ENCODE measurements at regions not wholly inside any gene's neighbourhood (a gene's known extent, or its start where the extent isn't known, plus 50 kb on each side); places are given as distances from the start of the nearest gene placed in this dataset.
"Not testable (repeated sequence)": the region's sequence is repeated elsewhere in the genome, so short reads cannot be mapped to it uniquely, and the experiment has no call there.

GRCh38 chr2:239736358-239737143, 288.6 kb downstream of the NDUFA10 start:
- DNase-seq: no peak

GRCh38 chr2:239735829-239736357, 289.2 kb downstream of the NDUFA10 start:
- no peak for DNase-seq

DNA sequence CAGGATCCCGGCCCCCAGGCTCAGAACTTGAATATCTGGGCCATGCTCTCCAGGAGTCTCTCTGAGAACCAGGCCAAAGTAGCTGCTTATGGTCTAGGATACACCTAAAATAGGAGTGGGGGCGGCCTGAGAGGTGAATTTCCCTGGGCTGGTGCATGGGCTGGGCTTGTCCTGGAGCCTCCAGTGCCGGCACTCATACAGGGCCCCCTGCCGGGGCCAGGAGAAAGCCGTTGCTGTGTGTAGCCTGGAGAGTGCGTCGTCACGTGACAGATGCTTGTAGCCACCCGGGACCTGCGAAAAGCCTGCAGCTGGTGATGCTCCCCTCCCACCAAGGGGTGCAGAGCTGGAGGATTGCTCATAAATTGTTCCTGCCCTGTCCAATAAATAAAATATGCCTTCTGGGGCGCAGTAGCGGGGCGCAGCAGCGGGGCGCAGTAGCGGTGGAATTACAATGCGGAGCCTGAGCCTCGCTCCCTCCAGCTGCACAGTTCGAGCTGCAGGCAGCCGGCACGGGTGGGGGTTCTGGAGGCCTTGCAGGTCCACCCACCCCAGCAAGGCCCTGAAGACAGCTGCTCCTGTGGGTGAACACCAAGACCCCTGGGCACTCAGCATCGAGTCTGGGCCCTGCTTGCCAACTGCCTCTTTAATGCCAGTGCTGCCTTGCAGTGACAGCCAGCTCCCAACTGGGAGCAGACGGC, 289.9 kb downstream of the NDUFA10 start:
- no peak for DNase-seq

- DNase-seq: no peak
Measured at GRCh38 chr2:239734436-239735005, 290.6 kb downstream of the NDUFA10 start.

GRCh38 chr2:239732666-239733010, 292.5 kb downstream of the NDUFA10 start:
- DNase-seq: no peak

GRCh38 chr2:239731998-239732665, 293.0 kb downstream of the NDUFA10 start:
- DNase-seq: no peak

DNA sequence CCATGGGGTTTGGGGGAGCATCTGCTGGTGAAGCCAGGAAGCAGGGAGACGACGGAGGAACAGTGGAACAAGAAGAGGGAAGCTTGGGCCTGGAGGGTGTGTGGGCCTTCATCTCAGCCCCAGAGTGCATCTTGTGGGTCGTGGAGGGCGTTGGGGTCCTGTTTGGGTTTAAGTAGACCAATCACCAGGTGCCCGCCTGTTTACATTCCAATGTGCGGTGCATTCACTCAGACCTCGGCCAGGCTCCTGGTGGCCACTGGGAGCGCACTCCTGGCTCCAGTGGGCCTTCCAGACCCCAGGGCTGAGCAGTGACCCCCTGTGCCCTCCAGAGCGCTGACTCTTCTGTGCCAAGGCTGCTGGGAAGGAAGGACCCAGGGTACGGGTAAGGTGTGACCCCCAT, 293.7 kb downstream of the NDUFA10 start:
- DNase-seq: no peak

DNA sequence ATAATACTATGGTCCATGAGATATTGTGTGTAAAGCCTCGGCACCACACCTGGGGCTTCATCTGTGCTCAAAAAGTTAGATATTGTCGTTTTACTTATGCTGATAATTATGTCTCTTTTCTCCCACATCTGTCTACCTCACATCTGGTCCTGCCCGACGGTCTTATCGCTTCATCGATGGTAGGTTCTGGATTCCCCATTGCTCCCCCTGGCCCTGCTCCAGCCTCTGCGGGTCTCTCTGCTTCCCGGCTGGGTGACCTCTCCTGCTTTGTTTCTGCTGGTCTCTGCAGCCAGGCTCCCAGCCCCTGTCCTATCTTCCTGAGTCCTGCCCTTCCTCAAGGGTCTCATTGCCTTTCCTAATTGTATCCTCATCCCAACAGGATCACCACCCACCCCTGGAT, 294.2 kb downstream of the NDUFA10 start:
- no peak for DNase-seq

DNA sequence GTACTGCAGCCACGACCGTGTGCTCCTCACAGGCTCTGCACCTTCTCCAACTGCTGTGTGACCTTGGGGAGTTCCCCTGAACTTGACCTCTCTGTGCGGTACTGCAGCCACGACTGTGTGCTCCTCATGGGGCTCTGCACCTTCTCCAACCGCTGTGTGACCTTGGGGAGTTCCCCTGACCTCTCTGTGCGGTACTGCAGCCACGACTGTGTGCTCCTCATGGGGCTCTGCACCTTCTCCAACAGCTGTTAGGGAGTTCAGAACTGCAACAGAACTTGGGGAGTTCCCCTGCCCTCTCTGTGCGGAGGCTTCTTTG, 294.6 kb downstream of the NDUFA10 start:
- not testable (repeated sequence) for DNase-seq

DNA sequence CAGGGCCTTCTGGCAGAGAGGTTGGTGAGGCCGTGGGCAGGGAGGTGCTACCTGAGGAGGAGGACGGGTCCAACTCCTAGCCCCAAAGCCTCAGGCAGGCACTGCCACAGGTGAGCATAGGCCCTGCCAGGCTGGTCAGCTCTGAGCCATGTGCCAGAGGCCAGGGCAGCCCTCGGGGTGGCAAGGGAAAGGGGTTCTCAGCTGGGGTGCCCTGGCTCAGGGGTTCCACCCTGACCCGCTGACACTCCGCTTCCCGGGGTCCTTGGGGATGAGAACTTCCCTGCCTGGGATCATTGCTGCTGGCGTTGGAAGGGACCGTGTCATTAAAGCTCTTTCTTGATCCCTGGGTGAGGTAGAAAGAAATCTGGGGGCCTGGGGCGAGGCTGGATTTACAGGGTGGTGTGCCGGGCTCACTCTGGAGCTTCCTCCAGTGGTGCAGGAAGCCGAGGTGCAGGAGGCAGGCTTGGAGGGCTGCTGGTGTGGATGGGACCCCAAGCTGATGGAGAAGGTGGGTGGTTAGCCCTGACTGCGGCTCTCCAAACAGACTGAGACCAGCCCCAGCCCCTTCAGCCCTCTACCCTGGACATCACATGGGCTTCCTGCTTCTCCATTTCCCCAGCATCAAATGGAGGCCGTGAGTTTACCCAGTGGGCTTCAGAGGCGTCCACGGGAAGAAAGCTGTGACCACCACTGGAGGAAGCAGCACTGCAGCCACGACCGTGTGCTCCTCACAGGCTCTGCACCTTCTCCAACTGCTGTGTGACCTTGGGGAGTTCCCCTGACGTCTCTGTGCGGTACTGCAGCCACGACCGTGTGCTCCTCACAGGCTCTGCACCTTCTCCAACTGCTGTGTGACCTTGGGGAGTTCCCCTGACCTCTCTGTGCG, 295.2 kb downstream of the NDUFA10 start:
- peak in 1 of 2 donors; percentile 6 for DNase-seq

DNA sequence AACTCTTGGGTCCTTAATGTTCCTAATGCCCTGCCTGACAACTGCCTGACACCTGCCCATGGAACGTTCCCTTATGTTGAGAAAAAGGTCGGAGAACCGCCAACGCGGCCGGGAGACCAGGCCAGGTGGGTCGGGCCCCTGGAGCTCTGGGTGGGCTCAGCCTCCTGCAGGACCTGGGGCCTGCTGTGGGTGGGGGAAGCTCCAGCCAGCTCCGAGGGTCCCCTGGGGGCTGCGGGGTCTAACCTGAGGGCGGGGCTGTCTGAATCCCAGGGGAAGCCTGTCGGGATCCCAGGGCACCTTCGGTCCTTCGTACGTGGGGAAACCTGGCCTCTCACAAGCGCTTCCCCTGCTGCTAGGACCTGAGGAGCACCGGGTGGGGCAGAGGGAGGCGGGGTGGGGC, 296.0 kb downstream of the NDUFA10 start:
- DNase-seq: no peak

DNA sequence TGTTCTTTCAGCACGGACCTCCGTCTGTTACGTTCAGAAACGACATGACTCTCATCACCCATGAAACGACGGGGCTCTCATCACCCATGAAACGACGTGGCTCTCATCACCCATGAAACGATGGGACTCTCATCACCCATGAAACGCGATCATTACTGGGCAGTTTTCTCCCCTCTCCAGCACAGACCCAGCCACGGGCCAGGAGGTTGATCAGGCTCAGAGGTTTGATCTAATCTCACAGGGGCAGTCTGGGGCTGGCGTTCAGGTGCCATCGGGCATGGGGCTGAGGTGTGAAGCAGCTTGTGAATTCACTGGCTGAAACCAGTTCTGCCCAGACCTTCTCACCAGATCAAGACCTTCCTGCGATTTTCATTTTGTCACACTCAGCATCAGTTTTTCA, 296.4 kb downstream of the NDUFA10 start:
- no peak for DNase-seq

DNA sequence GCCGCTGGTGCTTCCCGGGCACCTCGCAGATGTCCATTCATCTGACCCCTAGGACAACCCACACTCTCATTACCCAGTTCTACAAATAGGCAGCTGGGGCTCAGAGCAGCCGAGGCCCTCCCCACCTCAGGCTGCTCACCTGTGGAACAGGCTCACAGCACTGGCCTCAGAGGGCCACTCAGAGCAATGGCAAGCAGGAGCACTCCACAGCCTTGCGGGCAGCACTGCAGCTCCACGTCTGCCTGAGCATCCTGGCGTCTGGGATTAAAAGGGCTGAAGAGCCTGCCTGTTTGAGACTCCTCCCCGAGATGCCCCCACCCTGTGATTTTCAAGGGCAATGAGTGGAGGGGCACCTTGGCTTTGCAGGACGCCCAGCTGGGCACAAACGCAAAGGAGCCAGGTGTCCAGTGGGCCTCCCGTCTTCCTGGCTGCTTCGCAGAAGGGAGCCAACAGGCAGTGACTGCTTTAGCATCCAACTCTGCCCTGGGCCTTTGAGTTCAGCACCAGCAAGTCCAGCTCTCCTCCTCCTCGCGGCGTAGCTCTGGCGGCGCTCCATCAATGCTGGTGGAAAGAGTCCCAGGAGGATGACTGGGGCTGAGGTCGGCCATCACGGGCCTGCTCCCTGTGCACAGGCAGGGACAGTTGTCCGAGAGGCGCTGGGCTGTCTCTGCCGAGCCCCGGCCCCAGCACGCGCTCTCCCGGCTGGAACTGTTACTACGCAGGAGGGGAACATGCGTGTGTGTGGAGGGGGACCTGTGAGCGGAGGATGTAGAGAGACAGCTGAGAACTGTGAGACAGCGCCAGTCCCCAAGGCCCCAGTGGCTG, 297.2 kb downstream of the NDUFA10 start:
- no peak for DNase-seq

DNA sequence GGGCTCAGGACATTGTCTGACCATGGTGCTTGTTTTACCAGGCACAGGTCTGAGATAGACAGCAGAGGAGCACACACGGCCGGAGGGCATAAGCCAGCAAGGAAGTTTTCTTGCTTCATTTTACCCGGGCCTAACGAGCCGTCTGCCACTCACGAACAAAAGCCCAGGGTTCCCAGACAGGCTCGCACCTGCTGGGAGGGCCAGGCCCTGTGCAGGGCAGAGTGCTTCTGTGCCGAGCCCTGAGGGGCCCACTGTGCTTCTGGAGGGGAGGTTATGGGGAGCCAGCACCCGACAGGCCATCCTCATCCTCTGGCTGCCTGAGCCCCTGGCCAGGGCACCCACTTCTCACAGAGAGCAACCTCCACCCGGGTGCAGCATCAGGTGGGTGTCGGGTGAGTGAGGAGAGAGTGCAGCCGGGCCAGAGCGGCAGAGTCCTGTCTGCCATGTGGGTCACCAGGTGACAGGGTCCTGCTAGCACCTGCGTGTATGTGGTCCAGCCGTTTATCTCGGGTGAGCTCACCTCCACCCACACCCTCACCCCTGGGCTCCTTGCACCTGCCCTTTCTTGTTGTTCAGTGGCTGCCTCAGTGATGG, 297.9 kb downstream of the NDUFA10 start:
- no peak for DNase-seq

- DNase-seq: no peak
Measured at GRCh38 chr2:239726631-239727181, 298.4 kb downstream of the NDUFA10 start.

GRCh38 chr2:239726091-239726591, 299.0 kb downstream of the NDUFA10 start:
- DNase-seq: no peak

- DNase-seq: peak in 1 of 2 donors; percentile 8
Measured at GRCh38 chr2:239725551-239725890, 299.6 kb downstream of the NDUFA10 start.

DNA sequence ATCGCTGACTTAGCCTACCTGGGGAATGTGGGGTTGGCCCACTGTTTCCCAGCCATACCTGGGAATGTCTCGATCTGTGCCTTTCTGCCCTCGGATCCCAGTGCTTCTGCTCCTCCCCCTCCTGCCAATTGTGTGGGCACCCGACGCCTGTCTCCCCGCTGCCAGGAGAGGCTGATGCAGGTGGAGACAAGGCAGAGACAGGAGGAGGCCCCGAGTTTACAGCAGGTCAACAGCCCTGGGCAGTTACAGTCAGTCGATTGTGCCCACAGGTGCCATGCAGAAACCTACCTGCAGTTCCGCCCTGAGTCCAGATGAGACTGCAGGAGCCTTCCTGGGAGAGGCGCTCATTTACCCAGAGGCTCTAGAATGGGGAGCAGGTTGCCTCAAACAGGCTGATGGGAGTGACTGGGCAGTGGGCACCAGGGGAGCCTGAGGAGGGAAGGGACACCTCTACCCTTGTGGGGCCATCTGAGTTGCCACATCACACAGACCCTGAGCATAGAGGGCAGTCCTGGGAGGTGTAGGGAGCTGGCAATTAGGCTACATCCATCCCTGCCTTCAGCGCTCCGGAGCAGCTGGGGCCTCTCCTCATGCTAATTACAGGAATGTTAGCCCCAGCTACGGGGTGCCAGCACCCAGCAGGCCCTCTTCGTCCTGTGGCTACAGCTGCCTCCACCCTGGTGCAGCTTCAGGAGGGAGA, 300.1 kb downstream of the NDUFA10 start:
- peak in 1 of 2 donors; percentile 3 for DNase-seq

DNA sequence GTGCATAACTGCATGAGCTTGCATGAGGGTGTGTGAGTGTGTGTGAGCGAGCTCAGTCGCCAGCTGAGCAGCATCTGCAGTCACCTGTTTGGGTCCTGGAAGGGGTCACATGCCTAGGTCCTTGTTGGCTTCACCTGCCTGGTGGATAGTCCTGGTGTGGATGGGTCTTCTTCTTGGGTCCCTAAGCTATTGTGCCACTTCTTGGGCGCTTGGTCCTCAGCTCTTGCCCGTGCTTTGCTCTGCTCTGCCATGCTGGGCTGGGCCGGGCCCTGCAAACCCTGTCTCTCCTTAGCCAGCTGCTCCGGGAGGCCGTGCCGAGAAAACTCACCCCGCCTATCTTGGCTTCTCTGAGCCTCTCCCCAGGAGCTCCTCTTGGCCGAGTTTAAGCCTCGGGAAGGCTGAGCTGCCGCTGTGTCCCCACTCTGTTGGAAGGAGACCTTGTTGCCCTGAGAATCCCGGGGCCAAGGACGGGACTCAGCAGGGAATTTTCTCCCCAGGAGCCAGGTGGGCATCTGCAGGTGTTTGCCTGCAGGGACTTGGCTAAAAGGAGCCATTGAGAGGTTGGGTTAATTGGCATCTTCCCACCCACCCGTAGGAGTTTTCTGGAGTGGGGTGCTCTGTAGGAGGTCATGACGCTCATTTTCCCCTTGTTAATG, 300.8 kb downstream of the NDUFA10 start:
- DNase-seq: peak in 1 of 2 donors; percentile 10
